Astrocyte (in vitro differentiated cells and primary cell): ENCODE measurements at regions not wholly inside any gene's neighbourhood (a gene's known extent, or its start where the extent isn't known, plus 50 kb on each side); places are given as distances from the start of the nearest gene placed in this dataset.

Experiments
- DNase-seq: peaks from one replicate; pipeline ENCODE4 v3.0.0-alpha.2; 2010; ENCODE audit warnings: low read depth
- FAIRE-seq: peaks from 2 replicates; lab custom pipeline; 2011; peaks lifted over from hg19 to GRCh38; lab: Jason Lieb, UNC
- H2AFZ ChIP-seq: 2 replicates; pipeline ENCODE4 v1.6.0; 2012; ENCODE audit warnings: low read depth, low read length, inconsistent platforms
- H3K27ac ChIP-seq: 2 replicates; pipeline ENCODE4 v1.5.1; 2011; ENCODE audit warnings: low read depth, low read length, inconsistent platforms
- H3K27me3 ChIP-seq: 2 replicates; pipeline ENCODE4 v1.6.0; 2011; ENCODE audit warnings: low read length, inconsistent platforms; ENCODE audit not compliant: insufficient read depth
- H3K36me3 ChIP-seq: 2 replicates; pipeline ENCODE4 v1.5.1; 2011; ENCODE audit warnings: low read length, inconsistent platforms; ENCODE audit not compliant: insufficient read depth
- H3K4me1 ChIP-seq: 2 replicates; pipeline ENCODE4 v1.5.1; 2011; ENCODE audit warnings: low read length, inconsistent platforms; ENCODE audit not compliant: insufficient read depth
- H3K4me2 ChIP-seq: 2 replicates; pipeline ENCODE4 v1.6.0; 2012; ENCODE audit warnings: low read length, inconsistent platforms
- H3K4me3 ChIP-seq: 2 replicates; pipeline ENCODE4 v1.5.1; 2011; ENCODE audit warnings: low read depth, mild to moderate bottlenecking, low read length, inconsistent platforms; ENCODE audit not compliant: insufficient read depth
- H3K79me2 ChIP-seq: 2 replicates; pipeline ENCODE4 v1.6.0; 2012; ENCODE audit warnings: mild to moderate bottlenecking, low read length, inconsistent platforms; ENCODE audit not compliant: insufficient read depth
- H3K9ac ChIP-seq: 2 replicates; pipeline ENCODE4 v1.6.0; 2012; ENCODE audit warnings: mild to moderate bottlenecking, low read length, inconsistent platforms
- H3K9me3 ChIP-seq: 2 replicates; pipeline ENCODE4 v1.5.1; 2012; ENCODE audit warnings: low read depth, mild to moderate bottlenecking, low read length, inconsistent platforms; ENCODE audit not compliant: insufficient read depth
- H4K20me1 ChIP-seq: 2 replicates; pipeline ENCODE4 v1.6.0; 2012; ENCODE audit warnings: low read length, inconsistent platforms; ENCODE audit not compliant: insufficient read depth
- H3K27ac Mint-ChIP-seq: one replicate; pipeline ENCODE4 v1.8.0; 2021; ENCODE audit warnings: mild to moderate bottlenecking, mixed read lengths; ENCODE audit not compliant: unreplicated experiment
- H3K27me3 Mint-ChIP-seq: one replicate; pipeline ENCODE4 v1.8.0; 2021; ENCODE audit warnings: low read depth, mixed read lengths; ENCODE audit not compliant: unreplicated experiment
- H3K36me3 Mint-ChIP-seq: one replicate; pipeline ENCODE4 v1.8.0; 2021; ENCODE audit warnings: low read depth, mixed read lengths; ENCODE audit not compliant: unreplicated experiment
- H3K4me1 Mint-ChIP-seq: one replicate; pipeline ENCODE4 v1.8.0; 2021; ENCODE audit warnings: low read depth, mixed read lengths; ENCODE audit not compliant: unreplicated experiment
- H3K4me3 Mint-ChIP-seq: one replicate; pipeline ENCODE4 v1.8.0; 2021; ENCODE audit warnings: mild to moderate bottlenecking, moderate library complexity, mixed read lengths; ENCODE audit not compliant: unreplicated experiment
- H3K9me3 Mint-ChIP-seq: one replicate; pipeline ENCODE4 v1.8.0; 2021; ENCODE audit warnings: mild to moderate bottlenecking, mixed read lengths; ENCODE audit not compliant: unreplicated experiment
- EZH2 ChIP-seq: IDR thresholded peaks from 2 replicates; pipeline ENCODE4 v1.6.1; 2012; ENCODE audit warnings: mild to moderate bottlenecking, low read length, inconsistent platforms; ENCODE audit not compliant: insufficient read depth
- TF ChIP-seq, protein P1 (sequence below): IDR thresholded peaks from 2 replicates; pipeline ENCODE4 v1.5.1; 2011; ENCODE audit warnings: low read depth, mild to moderate bottlenecking, inconsistent platforms, low read length, moderate library complexity; ENCODE audit not compliant: insufficient read depth

DNA sequence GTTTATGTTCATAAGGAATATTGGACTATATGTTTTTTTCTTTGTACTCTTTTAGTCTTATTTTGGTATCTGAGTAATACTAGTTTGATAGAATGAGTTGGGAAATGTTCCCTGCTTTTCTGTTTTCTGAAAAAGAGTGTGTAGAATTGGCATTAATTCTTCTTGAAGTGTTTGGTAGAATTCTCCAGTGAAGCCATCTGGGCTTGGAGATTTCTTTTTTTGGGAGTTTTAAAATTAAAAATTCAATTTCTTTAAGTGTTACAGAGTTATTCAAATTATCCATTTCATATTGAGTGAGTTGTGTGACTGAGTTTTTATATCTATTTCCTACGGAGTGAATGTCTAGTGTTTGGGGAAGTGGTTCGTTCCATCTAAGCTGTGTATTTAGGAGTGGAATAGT is 80.6 kb upstream of the HS6ST1 start:
- FAIRE-seq (no peak), DNase-seq (no peak)
- Histone ChIP-seq H3K4me1 (peaks cover 4% of the 10 kb centered on the region), H4K20me1 (no peaks in the 10 kb centered on the region), H3K27me3 (no peaks in the 10 kb centered on the region), H2AFZ (no peak overlapping the region), H3K9ac (no peak overlapping the region), H3K27ac (no peak overlapping the region), H3K36me3 (no peaks in the 10 kb centered on the region), H3K4me2 (no peak overlapping the region), H3K9me3 (no peaks in the 10 kb centered on the region), H3K4me3 (no peak overlapping the region), H3K79me2 (no peaks in the 10 kb centered on the region)
- no peak for TF ChIP-seq EZH2
- TF ChIP-seq, protein P1, sequence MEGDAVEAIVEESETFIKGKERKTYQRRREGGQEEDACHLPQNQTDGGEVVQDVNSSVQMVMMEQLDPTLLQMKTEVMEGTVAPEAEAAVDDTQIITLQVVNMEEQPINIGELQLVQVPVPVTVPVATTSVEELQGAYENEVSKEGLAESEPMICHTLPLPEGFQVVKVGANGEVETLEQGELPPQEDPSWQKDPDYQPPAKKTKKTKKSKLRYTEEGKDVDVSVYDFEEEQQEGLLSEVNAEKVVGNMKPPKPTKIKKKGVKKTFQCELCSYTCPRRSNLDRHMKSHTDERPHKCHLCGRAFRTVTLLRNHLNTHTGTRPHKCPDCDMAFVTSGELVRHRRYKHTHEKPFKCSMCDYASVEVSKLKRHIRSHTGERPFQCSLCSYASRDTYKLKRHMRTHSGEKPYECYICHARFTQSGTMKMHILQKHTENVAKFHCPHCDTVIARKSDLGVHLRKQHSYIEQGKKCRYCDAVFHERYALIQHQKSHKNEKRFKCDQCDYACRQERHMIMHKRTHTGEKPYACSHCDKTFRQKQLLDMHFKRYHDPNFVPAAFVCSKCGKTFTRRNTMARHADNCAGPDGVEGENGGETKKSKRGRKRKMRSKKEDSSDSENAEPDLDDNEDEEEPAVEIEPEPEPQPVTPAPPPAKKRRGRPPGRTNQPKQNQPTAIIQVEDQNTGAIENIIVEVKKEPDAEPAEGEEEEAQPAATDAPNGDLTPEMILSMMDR: no peak
- H3K9me3 Mint-ChIP-seq: peaks cover 10% of the 10 kb centered on the region
- no peaks in the 10 kb centered on the region for H3K36me3 Mint-ChIP-seq
- peaks cover 10% of the 10 kb centered on the region for H3K4me1 Mint-ChIP-seq
- no peak overlapping the region for H3K27ac Mint-ChIP-seq
- H3K27me3 Mint-ChIP-seq: peaks cover 14% of the 10 kb centered on the region
- H3K4me3 Mint-ChIP-seq: no peak overlapping the region

DNA sequence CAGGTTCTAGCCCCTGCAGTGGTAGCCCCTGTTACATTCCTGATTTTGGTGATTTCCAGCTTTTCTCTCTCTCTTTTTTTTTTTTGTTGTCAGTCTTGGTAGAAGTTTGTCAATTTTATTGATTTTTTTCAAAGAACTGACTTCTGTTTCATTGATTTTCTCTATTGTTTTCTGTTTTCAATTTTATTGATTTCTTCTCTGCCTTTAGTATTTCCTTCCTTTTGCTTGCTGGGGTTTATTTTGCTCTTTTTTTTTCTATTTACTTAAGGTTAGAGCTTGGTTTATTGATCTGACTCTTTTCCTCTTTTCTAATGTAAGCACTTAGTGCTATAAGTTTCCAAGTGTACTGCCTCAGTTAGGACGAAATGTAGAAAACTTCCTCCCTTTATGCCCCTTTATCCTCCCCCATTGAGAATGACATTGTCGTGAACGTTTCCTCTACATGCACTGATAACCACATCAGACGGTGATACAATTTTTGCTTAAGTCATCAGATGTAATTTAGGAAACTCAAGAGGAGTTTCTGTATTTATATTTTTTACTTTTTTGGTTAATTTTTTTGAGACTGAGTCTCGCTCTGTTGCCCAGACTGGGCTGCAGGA is 81.1 kb upstream of the HS6ST1 start:
- Histone ChIP-seq H3K4me1 (peaks cover 4% of the 10 kb centered on the region), H3K27ac (no peak overlapping the region), H3K79me2 (no peaks in the 10 kb centered on the region)

DNA sequence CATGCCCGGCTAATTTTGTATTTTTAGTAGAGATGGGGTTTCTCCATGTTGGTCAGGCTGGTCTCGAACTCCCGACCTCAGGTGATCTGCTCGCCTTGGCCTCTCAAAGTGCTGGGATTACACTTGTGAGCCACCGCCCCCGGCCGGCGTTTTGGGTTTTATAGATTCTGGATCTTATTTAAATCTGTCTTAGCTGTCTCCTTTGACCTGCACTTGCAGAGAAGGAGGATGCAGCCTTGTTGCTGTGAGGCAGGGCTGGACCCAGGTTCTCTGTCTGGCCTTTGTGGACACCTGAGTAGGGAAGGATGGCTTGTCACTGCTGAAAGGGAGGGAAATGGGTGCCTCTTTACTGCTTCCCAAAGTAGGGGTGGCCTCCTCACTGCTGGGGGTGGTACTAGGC is 83.0 kb upstream of the HS6ST1 start:
- Histone ChIP-seq H3K79me2 (no peaks in the 10 kb centered on the region), H2AFZ (no peak overlapping the region), H3K27me3 (no peaks in the 10 kb centered on the region), H3K9ac (no peak overlapping the region), H3K4me3 (no peak overlapping the region), H4K20me1 (no peaks in the 10 kb centered on the region), H3K4me1 (no peaks in the 10 kb centered on the region), H3K9me3 (no peaks in the 10 kb centered on the region), H3K27ac (no peak overlapping the region), H3K4me2 (no peak overlapping the region), H3K36me3 (no peaks in the 10 kb centered on the region)
- Mint-ChIP-seq H3K9me3 (peaks cover 10% of the 10 kb centered on the region), H3K4me3 (no peak overlapping the region), H3K27me3 (peaks cover 31% of the 10 kb centered on the region), H3K36me3 (no peaks in the 10 kb centered on the region), H3K4me1 (peaks cover 2% of the 10 kb centered on the region), H3K27ac (no peak overlapping the region)
- FAIRE-seq (no peak), DNase-seq (no peak)
- TF ChIP-seq, protein P1: no peak
- TF ChIP-seq EZH2: no peak

More for the DNA sequence above, 81.1 kb upstream of the HS6ST1 start:
- Mint-ChIP-seq H3K27ac (no peak overlapping the region), H3K4me3 (no peak overlapping the region), H3K36me3 (no peaks in the 10 kb centered on the region), H3K27me3 (peaks cover 18% of the 10 kb centered on the region), H3K9me3 (peaks cover 10% of the 10 kb centered on the region), H3K4me1 (peaks cover 10% of the 10 kb centered on the region)
- Histone ChIP-seq H3K36me3 (no peaks in the 10 kb centered on the region), H3K4me2 (no peak overlapping the region), H3K9ac (no peak overlapping the region), H3K27me3 (no peaks in the 10 kb centered on the region), H2AFZ (no peak overlapping the region), H3K9me3 (no peaks in the 10 kb centered on the region), H3K4me3 (no peak overlapping the region), H4K20me1 (no peaks in the 10 kb centered on the region)
- FAIRE-seq (no peak), DNase-seq (no peak)
- TF ChIP-seq, protein P1: no peak
- TF ChIP-seq EZH2: no peak
